ENCODE measurements at regions not wholly inside any gene's neighbourhood (a gene's known extent, or its start where the extent isn't known, plus 50 kb on each side); places are given as distances from the start of the nearest gene placed in this dataset.
A peak's percentile ranks its signal among the peaks of the same experiment; 100 is the strongest.

GRCh38 chr11:81165164-81165563, 1568.5 kb downstream of the FAM181B start:
- no peaks in the 10 kb centered on the region for H3K9me3 ChIP-seq (ENCODE audit: insufficient read depth in 2 of 2, low read depth in 1 of 2, low read length in 1 of 2)
- H3K23ac ChIP-seq (ENCODE audit: insufficient read length) = no peak overlapping the region
- DNase-seq (ENCODE audit: low read depth in 1 of 2, low spot score in 2 of 2) = no peak
- H4K91ac ChIP-seq (replicated peaks; ENCODE audit: insufficient read length, low read length) = no peak overlapping the region
- no peaks in the 10 kb centered on the region for H4K20me1 ChIP-seq (replicated peaks in 1 of 2; ENCODE audit: control insufficient read depth in 1 of 2, insufficient read depth in 2 of 2, low read length in 2 of 2)
- no peak for FAIRE-seq
- H2AK5ac ChIP-seq (ENCODE audit: low read depth, low read length) = no peak overlapping the region
- H3K79me1 ChIP-seq (ENCODE audit: low read depth, low read length) = no peaks in the 10 kb centered on the region
- no peaks in the 10 kb centered on the region for H3K36me3 ChIP-seq (ENCODE audit: control insufficient read depth in 2 of 4, insufficient read depth in 4 of 4, low read length in 3 of 4)
- H2BK15ac ChIP-seq (ENCODE audit: low read length) = no peak overlapping the region
- POLR2A ChIA-PET (ENCODE audit: partially characterized antibody) = no interaction called here
- H3K27ac ChIP-seq (ENCODE audit: low read depth, low read length) = no peak overlapping the region
- no peak overlapping the region for H3K9ac ChIP-seq (replicated peaks in 1 of 4; ENCODE audit: extremely low read depth in 1 of 4, low read depth in 3 of 4, low read length in 3 of 4)
- CTCF ChIA-PET (ENCODE audit: partially characterized antibody) = interaction anchor here (0.6 to 1.7 kb wide), 10 partner anchors 9 to 1913 kb away, joined by 3 to 6 read pairs (median 4); no protein-coding TSS in a partner anchor
- H3K27me3 ChIP-seq (replicated peaks in 1 of 4; ENCODE audit: control insufficient read depth in 3 of 4, extremely low read depth in 1 of 4, insufficient read depth in 3 of 4, low read length in 3 of 4) = no peaks in the 10 kb centered on the region
- TF ChIP-seq, protein P1, sequence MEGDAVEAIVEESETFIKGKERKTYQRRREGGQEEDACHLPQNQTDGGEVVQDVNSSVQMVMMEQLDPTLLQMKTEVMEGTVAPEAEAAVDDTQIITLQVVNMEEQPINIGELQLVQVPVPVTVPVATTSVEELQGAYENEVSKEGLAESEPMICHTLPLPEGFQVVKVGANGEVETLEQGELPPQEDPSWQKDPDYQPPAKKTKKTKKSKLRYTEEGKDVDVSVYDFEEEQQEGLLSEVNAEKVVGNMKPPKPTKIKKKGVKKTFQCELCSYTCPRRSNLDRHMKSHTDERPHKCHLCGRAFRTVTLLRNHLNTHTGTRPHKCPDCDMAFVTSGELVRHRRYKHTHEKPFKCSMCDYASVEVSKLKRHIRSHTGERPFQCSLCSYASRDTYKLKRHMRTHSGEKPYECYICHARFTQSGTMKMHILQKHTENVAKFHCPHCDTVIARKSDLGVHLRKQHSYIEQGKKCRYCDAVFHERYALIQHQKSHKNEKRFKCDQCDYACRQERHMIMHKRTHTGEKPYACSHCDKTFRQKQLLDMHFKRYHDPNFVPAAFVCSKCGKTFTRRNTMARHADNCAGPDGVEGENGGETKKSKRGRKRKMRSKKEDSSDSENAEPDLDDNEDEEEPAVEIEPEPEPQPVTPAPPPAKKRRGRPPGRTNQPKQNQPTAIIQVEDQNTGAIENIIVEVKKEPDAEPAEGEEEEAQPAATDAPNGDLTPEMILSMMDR (IDR thresholded peaks at IDR 0.05; ENCODE audit: control extremely low read depth in 1 of 3, insufficient read depth in 1 of 3, low read depth in 1 of 3, low read length in 3 of 3) = peak in 2 of 3 experiments; percentile 22 to 39; a peak in 2 of 4 replicates
- no peak for TF ChIP-seq KDM1A (IDR thresholded peaks at IDR 0.05; ENCODE audit: borderline replicate concordance, low read length)
- TF ChIP-seq RAD21 (IDR thresholded peaks at IDR 0.05 in 1 of 2, conservative IDR thresholded peaks at IDR 0.05 in 1 of 2; ENCODE audit: low read depth in 2 of 2, low read length in 2 of 2) = peak; percentile 61 to 62
- no peak for TF ChIP-seq JUND (IDR thresholded peaks at IDR 0.05; ENCODE audit: low read length)
- no peaks in the 10 kb centered on the region for H3K23me2 ChIP-seq (ENCODE audit: low read depth, low read length)
- no peak overlapping the region for H2BK5ac ChIP-seq (ENCODE audit: low read depth, low read length)
- H3K4me3 ChIP-seq (ENCODE audit: extremely low read depth in 1 of 4, insufficient read depth in 2 of 4, low read depth in 3 of 4, low read length in 4 of 4) = no peak overlapping the region
- no peak overlapping the region for H3K56ac ChIP-seq (replicated peaks; ENCODE audit: insufficient read length, low read depth, low read length)
- no peak overlapping the region for H2BK12ac ChIP-seq (ENCODE audit: low read depth, low read length)
- 76% methylated on average over 1 of the region's 1 CpG; no CpG with 5 or more reads in 1 of the 2 experiments for WGBS, 2 experiments (ENCODE audit: extremely low coverage in 1 of 2, insufficient coverage in 1 of 2, insufficient read length in 1 of 2, insufficient replicate concordance in 2 of 2, low coverage in 1 of 2, low lambda C conversion rate in 2 of 2, missing lambda C conversion rate in 1 of 2)
- H3K18ac ChIP-seq (ENCODE audit: extremely low read depth, low read length) = no peak overlapping the region
- no peak overlapping the region for H2AFZ ChIP-seq (ENCODE audit: low read length)
- H4K8ac ChIP-seq (ENCODE audit: extremely low read depth, insufficient read depth, low read length) = no peak overlapping the region
- H3K79me2 ChIP-seq (ENCODE audit: control insufficient read depth in 1 of 2, insufficient read depth in 2 of 2, low read length in 2 of 2) = no peaks in the 10 kb centered on the region
- no peak overlapping the region for H2BK120ac ChIP-seq (replicated peaks; ENCODE audit: low read depth, low read length)
- H2BK20ac ChIP-seq (ENCODE audit: low read length) = no peak overlapping the region
- no peak overlapping the region for H3K14ac ChIP-seq (ENCODE audit: insufficient read length)
- H3K4ac ChIP-seq (replicated peaks; ENCODE audit: insufficient read length, low read depth, low read length) = no peak overlapping the region
- H4K5ac ChIP-seq (ENCODE audit: insufficient read length, low read depth, low read length) = no peak overlapping the region
- H3K4me1 ChIP-seq (replicated peaks in 1 of 4; ENCODE audit: control insufficient read depth in 3 of 4, insufficient read depth in 4 of 4, low read length in 3 of 4) = no peaks in the 10 kb centered on the region
- no peak overlapping the region for H3K4me2 ChIP-seq (ENCODE audit: insufficient read depth in 1 of 2, low read depth in 2 of 2, low read length in 2 of 2)

Data from H1 (cell line).